SKM-1 treated with dmso at 0.1 percent for 144 hours (cell line): ENCODE measurements at regions not wholly inside any gene's neighbourhood (a gene's known extent, or its start where the extent isn't known, plus 50 kb on each side); places are given as distances from the start of the nearest gene placed in this dataset.
A peak's percentile ranks its signal among the peaks of the same experiment; 100 is the strongest.

Source experiments
- DNase-seq: peaks from one replicate; lab custom pipeline; 2025; ENCODE audit not compliant: unreplicated experiment; lab: John Stamatoyannopoulos, UW

DNA sequence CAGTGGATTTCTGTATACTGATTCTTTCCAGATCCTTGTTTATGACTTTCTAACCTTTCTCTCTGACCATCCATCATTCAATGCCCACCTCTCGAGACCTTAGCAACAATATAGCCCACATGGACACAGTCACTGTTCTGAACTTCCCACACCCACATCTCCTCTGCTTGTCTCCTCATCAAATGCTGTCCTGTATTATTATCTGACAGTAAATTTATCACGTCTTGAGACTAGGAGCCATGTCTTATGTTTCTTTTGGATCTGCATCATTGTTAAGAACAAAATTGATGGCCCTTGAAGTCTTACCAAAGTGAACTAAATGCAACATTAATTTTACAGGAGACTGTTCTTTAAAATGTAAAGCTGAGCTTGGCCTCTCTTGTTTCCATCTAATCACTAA lies 495.4 kb upstream of the KLF4 start:
- DNase-seq, result no peak

DNA sequence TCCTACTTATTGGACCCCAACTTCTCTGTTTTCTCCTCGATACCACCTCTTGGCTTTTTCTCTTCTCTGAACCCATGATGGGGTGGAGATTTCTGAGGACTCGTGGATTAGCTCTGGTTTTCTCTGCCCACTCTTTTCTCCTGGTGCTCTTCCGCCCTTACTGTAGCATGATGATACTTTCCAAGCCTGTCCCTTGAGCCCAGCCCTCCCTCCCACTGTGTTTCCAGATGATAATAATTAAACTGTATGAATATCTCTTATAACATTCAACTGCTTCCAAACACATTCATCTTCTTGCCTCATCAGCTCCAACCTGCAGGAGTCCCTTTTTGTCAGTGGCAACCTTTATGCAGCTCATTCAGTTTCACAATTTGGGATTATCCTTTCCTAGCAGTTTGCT lies 494.2 kb upstream of the KLF4 start:
- DNase-seq, result no peak

DNA sequence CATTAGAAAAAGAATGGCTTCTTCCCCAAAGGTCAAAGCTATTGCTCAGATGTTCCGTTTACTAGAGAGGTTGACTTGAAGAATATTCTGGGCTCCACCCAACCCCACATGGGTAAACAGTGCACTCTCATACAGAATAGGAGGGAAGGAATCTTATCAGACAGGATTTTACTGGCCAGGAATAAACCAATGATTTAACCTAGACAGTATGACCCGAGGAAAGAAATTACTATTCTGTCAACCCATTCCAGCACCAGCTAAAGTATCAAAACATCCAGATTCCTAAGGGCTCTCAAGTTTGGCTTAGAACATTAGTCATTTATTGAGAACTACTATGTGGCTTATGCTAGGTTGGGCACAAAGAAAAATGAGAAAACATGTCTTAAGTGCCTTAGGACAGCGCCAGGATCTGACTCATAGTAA lies 493.6 kb upstream of the KLF4 start:
- no peak for DNase-seq

DNA sequence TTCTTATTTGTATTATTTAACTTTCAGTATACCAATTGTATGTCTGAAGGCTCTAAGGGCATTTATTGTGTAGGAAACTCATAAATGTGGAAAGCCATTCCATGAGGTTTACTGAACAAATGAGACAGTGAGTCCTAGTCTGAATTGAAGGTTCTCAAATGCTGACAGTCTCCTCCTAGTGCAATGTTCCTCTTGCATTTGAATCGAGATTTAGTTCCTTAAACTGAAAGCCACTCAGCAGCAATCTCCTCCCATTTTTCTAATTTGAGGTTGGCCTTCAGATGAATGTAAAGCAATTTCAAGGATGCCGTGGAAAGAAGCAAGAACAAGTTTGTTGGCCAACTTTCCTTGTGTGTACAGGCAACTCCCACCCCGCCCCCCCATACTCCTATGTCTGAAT lies 493.2 kb upstream of the KLF4 start:
- DNase-seq, result peak; percentile 21

DNA sequence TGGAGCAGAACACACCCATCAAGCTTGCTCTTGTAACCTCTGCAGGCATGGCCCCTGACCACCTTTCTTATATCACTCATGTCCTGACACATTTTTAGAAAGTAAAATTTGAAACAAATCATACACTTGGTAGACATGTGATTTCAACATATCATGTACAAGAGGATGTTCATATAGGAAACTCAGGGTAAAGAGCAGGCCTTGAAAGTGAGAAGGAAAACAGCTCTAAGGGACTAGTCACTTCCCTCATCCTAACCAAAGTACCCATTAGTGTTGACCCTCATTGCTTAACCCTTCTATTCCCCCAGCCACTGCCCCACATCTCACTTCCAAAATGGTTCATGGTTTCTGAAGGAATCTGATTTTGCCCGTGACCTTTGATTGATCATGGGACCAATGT lies 492.4 kb upstream of the KLF4 start:
- DNase-seq, result no peak

DNA sequence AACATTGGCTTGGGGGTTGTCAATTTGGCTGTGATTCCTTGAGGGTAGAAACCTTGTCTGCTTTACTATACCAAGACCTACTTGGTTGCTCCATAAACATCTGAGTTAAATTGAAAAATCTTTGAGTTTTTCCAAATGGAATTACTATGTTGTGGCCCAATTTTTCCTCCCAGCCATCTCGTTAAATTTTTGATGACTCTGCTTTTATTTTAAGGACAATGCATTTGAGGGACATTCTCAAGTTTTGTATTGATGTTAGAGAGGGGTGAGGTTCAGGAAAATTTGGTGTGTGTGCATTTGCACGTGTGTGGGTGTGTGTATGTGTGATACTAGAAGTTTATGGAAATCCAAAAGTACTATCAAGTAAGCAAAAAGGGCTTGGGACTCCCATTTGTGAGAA lies 491.4 kb upstream of the KLF4 start:
- no peak for DNase-seq

DNA sequence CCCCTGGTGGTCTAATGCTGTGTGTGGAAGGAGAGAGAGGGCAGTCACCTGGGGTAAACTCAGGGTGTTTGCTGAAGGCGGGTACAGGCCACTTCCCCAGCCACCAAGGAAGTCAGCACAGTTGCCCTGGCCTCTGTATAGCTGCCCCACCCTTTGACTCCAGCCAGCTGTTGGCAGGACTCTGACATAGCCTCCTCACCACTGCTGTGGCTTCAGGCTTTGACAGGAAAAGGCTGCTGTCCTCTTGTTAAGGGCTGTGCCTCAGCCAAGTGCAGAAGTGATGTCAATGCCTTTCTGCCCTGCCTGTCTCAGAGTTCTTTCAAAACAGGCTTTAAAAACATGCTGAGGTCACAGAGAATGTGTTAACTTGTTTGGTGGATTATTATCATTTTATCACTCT lies 487.2 kb upstream of the KLF4 start:
- peak; percentile 17 for DNase-seq

DNA sequence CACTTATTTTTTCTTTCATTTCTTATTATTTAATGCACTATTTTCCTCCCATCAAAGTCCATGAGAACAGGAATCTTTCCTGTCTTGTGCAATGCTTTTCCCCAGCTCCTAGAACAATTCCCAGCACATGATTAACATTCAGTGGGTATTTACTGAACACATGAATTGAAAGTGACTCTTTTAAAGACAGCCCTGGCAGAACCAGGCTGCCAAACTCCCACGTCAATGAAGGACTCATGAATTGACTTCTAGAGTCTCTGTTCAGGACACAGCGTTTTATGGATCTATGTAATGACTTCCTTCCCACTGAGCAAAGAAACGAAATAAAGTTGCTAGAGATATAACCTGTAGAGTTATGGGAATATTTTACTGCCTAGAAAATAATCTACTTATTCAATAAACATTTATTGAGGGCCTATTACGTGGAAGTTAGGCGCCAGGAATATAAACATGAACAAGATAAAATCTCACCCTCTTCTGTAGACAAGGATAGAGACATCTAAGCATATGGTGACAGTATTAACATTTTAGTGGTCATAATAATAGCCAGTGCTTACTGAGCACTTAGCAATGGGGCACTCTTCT lies 485.9 kb upstream of the KLF4 start:
- no peak for DNase-seq

DNA sequence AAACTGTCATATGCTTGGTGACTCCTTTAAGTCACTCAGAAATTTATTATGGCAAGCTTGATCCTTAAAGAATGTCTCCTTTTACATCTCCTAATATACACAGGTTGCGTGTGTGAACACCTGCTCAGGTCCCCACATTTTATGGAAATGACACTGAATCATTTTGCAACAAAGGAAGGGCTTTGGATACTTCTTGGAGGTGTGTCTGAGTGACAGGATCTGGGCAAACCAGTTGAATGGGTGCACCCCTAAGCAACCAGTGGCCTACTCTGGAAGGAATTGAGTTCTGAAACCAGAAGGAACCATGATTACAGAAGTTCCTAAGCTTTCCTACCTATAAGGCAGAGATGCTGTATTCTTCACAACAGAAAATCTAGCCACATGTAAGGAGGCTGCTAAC lies 483.9 kb upstream of the KLF4 start:
- no peak for DNase-seq

DNA sequence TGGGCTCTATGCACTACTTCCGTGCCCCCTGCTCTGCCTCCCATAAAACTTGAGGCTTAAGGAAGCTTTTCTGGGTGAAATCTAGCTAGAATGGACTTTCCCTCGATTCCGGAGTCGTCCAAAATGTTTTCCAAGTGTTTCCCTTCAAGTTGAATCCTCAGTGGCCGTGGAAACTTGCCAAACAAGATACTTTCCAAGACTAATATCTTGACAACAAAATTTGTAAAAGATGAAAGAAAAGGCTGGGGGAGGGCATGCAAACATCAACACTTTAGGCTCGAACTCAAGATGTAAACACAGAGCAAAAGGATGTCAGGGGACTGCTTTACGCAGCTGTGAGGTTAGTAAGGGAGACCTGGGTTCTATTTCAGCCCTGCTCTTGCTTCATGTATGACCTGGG lies 482.8 kb upstream of the KLF4 start:
- no peak for DNase-seq

DNA sequence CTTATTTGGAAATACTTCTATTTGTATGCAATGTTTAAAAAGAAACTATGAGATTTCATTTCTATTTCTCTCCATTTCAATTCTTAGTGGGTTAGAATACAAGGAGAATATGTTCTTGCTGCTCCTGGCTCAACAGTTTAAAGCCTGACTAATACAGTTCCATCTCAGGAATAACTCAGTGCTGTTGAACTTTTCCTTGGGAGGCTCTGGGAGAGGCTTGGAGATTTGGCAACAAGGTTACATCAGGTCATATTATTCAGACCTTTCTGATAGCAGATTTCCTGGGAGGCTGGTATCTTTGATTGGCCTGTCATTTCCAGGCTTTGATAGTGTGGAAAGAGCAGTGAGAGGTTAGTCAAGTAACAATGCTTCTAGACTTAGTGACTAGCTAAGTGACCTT lies 481.7 kb upstream of the KLF4 start:
- DNase-seq, result no peak

DNA sequence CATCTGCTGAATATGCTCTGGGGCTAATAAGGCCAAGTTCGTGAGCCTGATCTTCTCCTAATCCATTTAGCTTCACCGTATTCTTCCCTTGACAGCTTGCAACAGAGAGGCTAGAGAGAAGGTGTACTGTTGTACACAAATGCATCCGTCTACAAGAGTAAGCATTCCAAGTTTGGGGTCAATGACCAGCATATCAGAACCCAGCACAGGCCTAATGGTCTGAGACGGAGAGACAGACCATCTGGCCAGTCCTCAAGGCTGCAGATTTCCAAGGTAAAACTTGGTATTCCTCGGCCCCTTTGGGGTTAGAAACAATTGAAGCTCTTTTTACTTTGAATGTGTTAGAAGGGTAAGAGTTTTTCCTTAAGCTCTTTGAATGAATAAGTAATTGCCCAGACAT lies 481.2 kb upstream of the KLF4 start:
- no peak for DNase-seq

DNA sequence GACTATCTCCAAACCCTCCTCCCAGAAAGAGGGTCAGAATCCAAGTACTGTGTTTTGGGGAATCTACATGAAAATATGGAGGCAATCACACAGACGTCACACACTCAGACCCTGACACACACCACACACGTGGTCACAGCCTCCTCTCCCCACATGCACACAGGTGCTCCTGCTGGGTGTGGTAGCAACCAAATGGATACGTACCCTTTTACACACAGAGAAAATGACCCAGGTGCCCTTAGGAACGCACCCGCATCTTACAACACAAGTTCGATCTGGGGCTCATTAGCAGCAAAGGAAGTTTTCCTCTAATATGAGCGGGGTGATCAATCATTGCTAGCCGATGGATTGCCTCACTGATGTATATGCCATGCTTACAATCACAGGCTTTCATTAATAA lies 480.2 kb upstream of the KLF4 start:
- DNase-seq, result no peak

DNA sequence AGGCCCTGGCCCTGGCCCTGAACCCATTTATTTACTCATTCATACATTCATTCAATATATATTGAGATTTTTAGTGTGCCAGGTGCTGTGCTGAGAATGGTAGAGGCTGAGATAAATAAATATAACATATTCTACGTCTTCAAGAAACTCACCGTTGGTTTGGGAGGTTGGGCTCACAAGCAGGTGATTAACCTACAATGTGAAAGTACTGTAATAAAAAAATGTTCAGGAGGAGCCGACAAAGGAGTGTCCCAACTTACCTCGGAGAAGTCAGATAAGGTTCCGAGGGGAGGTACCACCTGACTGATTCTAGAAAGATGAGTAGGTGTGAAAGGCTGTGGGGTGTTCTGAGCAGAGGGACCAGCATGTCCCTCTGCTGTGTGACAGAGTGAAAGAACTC lies 479.6 kb upstream of the KLF4 start:
- no peak for DNase-seq

DNA sequence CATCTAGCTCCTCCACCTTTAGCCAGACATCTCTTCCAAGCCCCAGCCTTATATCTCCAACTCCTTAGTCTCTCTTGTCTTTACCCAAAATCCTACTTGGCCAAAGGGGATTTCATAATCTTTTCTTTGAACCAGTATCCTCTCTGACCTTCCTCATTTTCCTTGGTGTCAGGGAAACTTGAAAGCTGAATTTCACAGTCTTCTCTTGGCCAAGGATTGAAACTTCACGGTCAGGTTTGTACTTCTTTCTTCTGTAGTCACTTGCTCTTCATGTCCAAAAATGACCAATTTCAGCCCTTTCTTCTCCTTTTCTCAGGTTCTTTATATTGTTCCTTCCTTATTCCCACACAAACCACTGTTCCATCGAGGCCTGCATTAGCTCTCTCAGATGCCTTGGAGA lies 473.7 kb upstream of the KLF4 start:
- DNase-seq, result peak; percentile 18

DNA sequence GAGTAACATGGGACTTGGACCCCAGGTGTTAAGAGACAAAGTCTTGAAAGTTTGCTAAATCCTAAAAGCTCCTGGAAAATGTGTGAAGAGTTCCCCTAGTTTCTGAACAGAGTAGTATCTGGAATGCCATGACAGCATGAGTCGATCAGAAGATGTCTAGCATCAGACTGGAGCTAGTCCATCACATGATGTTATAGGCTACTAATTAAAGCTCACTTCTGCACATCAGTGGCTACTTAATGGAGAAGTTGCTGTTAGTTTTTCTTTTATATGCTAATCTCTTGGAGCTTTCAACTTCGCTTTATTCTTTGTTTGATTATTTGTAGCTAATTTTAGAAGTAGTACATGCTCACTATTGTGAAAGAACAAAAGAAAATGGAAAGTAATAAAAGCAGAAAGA lies 471.3 kb upstream of the KLF4 start:
- DNase-seq, result no peak

DNA sequence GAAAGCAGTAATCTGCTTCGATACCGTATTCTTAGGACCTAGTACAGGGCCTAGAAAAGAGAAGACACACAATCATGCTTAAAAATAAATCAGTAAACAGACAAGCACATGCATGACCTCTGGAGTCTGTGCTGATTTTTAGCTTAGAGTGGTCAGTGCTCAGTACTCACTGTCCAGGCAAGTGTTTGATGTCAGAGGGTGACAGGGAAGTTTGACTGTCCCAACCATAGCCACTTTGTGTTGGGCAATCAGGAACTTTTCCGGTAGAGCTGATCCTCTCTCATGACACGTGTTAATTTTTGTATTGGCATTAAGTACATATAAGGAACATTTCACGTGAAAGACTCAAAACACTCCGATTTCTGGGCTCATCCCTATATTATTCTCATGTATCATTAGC lies 464.7 kb upstream of the KLF4 start:
- no peak for DNase-seq

DNA sequence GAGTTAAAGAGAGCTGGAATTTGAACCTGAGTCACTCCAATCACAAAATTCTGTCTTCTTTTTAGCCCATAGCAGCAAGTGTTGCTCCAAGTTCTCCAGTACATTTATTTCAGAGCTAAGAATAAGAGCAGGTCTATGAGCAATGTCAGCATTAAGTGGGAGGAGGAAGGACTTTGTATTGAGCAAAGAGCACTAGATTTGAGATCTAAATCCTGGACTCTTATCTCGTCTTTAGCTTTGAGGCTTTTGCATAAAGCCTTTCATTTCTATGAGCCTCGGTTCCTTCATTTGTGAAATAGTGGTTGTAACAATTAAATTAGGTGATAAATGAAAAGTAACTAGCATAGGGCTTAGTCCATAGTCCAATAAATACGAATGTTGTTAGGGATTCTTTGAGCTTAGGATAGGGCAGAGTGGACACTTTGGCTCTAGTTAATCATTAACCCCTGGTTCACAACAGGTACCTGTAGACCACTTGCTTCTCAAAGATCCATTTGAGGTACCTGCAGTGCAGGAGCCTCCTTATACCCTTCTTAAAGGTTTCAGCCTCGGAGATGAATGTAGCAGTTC lies 464.1 kb upstream of the KLF4 start:
- DNase-seq, result no peak

DNA sequence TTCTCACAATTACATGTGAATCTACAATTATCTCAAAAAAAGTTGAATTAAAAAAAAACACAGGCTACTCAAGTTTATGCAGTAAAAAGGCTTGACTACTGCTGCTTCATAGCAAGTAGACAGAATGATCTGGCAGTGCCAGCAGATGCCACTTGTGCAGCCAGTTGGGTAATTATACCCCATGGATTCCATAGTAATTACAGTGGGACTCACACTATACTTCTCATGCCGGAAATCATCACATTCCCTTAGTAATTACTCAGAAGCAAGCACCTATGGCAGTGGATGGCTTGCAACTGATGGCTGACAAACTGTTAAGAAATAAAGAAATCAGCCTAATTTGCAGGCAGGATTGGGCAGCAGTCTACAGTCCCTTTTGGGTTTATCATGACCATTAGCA lies 463.2 kb upstream of the KLF4 start:
- no peak for DNase-seq

DNA sequence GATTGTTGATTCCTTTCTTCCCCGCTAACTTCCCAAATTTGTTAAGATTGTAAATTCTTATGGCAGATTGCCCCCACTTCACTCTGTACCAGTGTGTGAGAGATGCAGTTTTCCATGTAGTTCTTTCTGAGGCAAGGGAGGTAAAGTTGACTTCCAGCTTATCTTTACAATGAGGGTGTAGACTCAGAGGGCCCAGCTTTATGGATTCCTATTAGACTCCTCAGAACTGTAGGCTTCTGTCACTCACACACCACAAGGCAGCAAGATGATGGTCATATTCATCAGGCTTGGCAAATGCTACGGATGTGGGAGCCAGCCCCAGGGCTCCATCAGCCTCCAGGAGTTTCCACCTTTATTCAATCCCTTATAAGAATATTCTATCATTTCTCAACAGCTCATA lies 461.9 kb upstream of the KLF4 start:
- no peak for DNase-seq

DNA sequence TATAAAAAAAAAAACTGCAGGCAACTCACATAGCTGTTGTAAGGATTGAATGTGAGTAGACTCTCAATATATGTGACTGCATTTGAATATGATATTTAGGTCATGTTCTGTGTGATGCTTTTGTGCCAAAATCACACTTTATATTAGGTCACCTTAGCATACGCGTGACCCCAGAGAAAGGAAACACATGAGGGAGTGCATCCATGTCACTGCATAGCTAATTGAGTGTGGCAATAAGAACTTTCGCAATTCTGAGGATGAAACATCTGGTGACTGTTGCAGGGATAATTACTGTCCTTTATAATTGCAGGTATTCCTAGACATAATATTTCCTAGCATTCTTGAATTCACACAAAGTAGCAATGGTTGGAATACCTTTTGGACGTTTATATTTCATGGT lies 459.5 kb upstream of the KLF4 start:
- peak; percentile 36 for DNase-seq

DNA sequence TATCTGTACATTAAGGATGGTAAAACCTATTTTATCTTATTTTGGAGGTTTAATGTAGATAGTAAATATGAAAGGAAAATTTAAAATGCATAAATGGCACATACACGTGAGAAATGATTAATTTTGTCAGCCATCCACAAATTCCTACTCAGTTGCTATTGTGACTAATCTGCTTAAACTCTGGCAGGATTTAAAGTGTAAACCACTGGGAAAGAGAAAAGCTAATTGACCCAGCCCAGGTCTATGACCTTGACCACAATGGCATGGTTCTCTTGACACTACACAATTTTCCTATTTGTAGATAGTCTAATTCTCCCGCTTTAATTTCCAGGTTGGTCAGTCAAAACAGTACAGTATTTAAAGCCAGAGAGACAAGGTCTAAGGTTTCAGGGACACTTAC lies 459.0 kb upstream of the KLF4 start:
- no peak for DNase-seq

DNA sequence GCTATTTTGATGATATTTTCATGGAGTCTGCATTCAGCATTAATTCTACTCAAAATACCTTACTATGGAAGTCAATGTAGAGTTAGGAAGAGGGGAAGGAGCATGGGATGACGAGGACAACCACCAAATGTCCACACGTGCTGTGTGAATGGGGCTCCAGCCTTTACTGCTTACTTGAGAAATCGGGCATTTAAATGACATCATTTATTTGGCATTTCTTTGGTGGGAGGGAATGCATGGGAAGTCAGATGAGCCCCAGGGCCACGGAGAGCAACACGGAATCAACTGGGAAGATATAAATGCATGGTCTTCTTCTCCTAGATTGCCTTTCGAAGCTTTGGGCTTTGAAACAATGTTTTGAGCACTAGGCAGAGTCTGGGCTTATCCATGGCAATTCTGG lies 458.5 kb upstream of the KLF4 start:
- DNase-seq, result no peak
